Loucy (cell line): ENCODE measurements at regions not wholly inside any gene's neighbourhood (a gene's known extent, or its start where the extent isn't known, plus 50 kb on each side); places are given as distances from the start of the nearest gene placed in this dataset.
A peak's percentile ranks its signal among the peaks of the same experiment; 100 is the strongest.

Experiments used
- H2AFZ ChIP-seq: fragments of 200-600 bp; sonication (generic); 2 replicates; pipeline ENCODE4 v1.6.0; 2016; ENCODE audit warnings: antibody characterized with exemption, mild to moderate bottlenecking, low read length, moderate library complexity
- H3F3A ChIP-seq: fragments of 200-600 bp; 2 replicates; pipeline ENCODE4 v1.6.0; 2016; ENCODE audit warnings: antibody characterized with exemption, low read depth, mild to moderate bottlenecking
- H3K27me3 ChIP-seq: fragments of 200-600 bp; sonication (generic); 2 replicates; pipeline ENCODE4 v1.6.1; 2014; ENCODE audit warnings: low read length, mild to moderate bottlenecking; ENCODE audit not compliant: insufficient read depth, poor library complexity, severe bottlenecking
- H3K36me3 ChIP-seq: fragments of 200-600 bp; sonication (generic); 2 replicates; pipeline ENCODE4 v1.6.1; 2016; ENCODE audit warnings: low read length; ENCODE audit not compliant: insufficient read depth
- H3K4me1 ChIP-seq: fragments of 200-600 bp; sonication (generic); 2 replicates; pipeline ENCODE4 v1.5.1; 2014; ENCODE audit warnings: low read length, mild to moderate bottlenecking; ENCODE audit not compliant: insufficient read depth, poor library complexity, severe bottlenecking
- H3K4me2 ChIP-seq: fragments of 200-600 bp; sonication (generic); 2 replicates; pipeline ENCODE4 v1.6.0; 2014; ENCODE audit warnings: antibody characterized with exemption, low read length, low read depth, mild to moderate bottlenecking; ENCODE audit not compliant: poor library complexity, severe bottlenecking
- H3K4me3 ChIP-seq: fragments of 200-600 bp; sonication (generic); 2 replicates; pipeline ENCODE4 v1.5.1; 2014; ENCODE audit warnings: low read length, mild to moderate bottlenecking, mixed read lengths; ENCODE audit not compliant: poor library complexity, severe bottlenecking
- H3K79me2 ChIP-seq: fragments of 200-600 bp; sonication (generic); 2 replicates; pipeline ENCODE4 v1.6.1; 2014; ENCODE audit warnings: low read length; ENCODE audit not compliant: insufficient read depth
- H3K9ac ChIP-seq: fragments of 200-600 bp; sonication (generic); 2 replicates; pipeline ENCODE4 v1.6.0; 2014; ENCODE audit warnings: mild to moderate bottlenecking, low read depth, low read length, moderate library complexity; ENCODE audit not compliant: poor library complexity, severe bottlenecking
- H3K9me2 ChIP-seq: fragments of 200-600 bp; sonication (generic); replicated peaks from 2 replicates; pipeline ENCODE4 v1.6.1; 2016; ENCODE audit warnings: low read depth, low read length, mixed read lengths
- H3K9me3 ChIP-seq: fragments of 200-600 bp; sonication (generic); 2 replicates; pipeline ENCODE4 v1.6.1; 2014; ENCODE audit warnings: mild to moderate bottlenecking, antibody characterized with exemption, low read length, low read depth; ENCODE audit not compliant: insufficient read depth
- H4K20me1 ChIP-seq: fragments of 200-600 bp; sonication (generic); 2 replicates; pipeline ENCODE4 v1.6.0; 2014; ENCODE audit warnings: antibody characterized with exemption, low read length, mild to moderate bottlenecking; ENCODE audit not compliant: insufficient read depth, poor library complexity, severe bottlenecking
- EZH2phosphoT487 ChIP-seq: fragments of 200-600 bp; IDR thresholded peaks from 2 replicates; pipeline ENCODE4 v1.6.1; 2018; ENCODE audit warnings: antibody characterized with exemption, mild to moderate bottlenecking, moderate library complexity, borderline replicate concordance
- TF ChIP-seq, protein P1 (sequence below): fragments of 200-600 bp; sonication (generic); conservative IDR thresholded peaks from 2 replicates; pipeline ENCODE4 v1.5.1; 2014; ENCODE audit warnings: mild to moderate bottlenecking, antibody characterized with exemption, low read length

DNA sequence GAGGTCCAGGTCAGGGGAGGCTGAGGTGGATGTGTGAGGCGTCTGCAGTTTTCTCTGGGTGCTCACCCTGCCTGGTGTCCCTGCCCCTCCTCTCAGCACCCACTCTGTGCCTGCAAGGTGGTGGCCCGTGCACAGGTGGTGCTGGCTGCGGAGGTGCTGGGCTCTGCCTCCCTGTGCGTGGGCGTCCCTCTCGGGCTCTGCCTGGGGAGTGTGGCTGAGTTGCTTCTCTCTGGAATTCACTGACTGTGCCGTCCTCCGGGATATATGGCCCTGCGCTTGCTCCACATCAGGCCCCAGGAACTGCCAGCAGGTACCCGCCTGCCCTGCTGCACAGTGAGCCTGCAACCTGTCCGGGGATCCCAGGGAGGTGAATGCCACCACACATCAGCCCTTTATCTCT lies 379.1 kb downstream of the TMEM121 start:
- H2AFZ ChIP-seq: no peak overlapping the region
- no peaks in the 10 kb centered on the region for H3K27me3 ChIP-seq
- no peaks in the 10 kb centered on the region for H3F3A ChIP-seq
- H3K36me3 ChIP-seq: no peaks in the 10 kb centered on the region
- peaks cover 39% of the 10 kb centered on the region for H3K4me1 ChIP-seq
- H3K4me2 ChIP-seq: peak overlapping the region; percentile 16
- no peaks in the 10 kb centered on the region for H3K9me3 ChIP-seq
- H3K9ac ChIP-seq: no peak overlapping the region
- no peaks in the 10 kb centered on the region for H4K20me1 ChIP-seq
- H3K4me3 ChIP-seq: no peak overlapping the region
- H3K79me2 ChIP-seq: peaks cover 98% of the 10 kb centered on the region
- TF ChIP-seq, protein P1, sequence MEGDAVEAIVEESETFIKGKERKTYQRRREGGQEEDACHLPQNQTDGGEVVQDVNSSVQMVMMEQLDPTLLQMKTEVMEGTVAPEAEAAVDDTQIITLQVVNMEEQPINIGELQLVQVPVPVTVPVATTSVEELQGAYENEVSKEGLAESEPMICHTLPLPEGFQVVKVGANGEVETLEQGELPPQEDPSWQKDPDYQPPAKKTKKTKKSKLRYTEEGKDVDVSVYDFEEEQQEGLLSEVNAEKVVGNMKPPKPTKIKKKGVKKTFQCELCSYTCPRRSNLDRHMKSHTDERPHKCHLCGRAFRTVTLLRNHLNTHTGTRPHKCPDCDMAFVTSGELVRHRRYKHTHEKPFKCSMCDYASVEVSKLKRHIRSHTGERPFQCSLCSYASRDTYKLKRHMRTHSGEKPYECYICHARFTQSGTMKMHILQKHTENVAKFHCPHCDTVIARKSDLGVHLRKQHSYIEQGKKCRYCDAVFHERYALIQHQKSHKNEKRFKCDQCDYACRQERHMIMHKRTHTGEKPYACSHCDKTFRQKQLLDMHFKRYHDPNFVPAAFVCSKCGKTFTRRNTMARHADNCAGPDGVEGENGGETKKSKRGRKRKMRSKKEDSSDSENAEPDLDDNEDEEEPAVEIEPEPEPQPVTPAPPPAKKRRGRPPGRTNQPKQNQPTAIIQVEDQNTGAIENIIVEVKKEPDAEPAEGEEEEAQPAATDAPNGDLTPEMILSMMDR: no peak
- no peak for TF ChIP-seq EZH2phosphoT487
- H3K9me2 ChIP-seq: no peaks in the 10 kb centered on the region

DNA sequence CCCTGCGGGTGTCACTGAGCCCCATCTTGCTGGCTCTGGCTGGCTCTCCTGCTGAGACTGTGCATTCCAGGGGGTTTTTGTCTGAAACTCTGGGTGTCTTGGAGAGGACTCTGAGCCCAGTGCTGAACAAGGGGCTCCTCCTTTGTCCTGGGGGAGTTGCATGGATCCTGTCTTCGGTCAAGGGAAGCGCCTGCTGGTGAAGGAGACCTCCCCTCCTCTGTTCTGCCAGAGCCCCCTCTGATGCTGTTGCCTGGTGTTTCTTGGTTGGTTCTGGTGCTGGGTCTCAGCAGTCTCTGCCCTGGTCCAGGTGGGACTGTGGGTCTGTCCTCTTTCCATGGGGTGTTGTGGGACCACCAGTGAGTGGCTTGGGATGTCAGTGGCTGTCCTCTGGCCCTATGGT lies 380.9 kb downstream of the TMEM121 start:
- H2AFZ ChIP-seq: no peak overlapping the region
- H3K36me3 ChIP-seq: no peaks in the 10 kb centered on the region
- TF ChIP-seq, protein P1: no peak
- TF ChIP-seq EZH2phosphoT487: no peak
- H3K9ac ChIP-seq: peak overlapping the region; percentile 85
- H4K20me1 ChIP-seq: no peaks in the 10 kb centered on the region
- no peaks in the 10 kb centered on the region for H3K9me3 ChIP-seq
- no peaks in the 10 kb centered on the region for H3K9me2 ChIP-seq
- peaks cover 96% of the 10 kb centered on the region for H3K79me2 ChIP-seq
- H3K4me1 ChIP-seq: peaks cover 32% of the 10 kb centered on the region
- peak overlapping the region; percentile 85 for H3K4me2 ChIP-seq
- peak overlapping the region; percentile 74 for H3K4me3 ChIP-seq
- H3F3A ChIP-seq: no peaks in the 10 kb centered on the region
- no peaks in the 10 kb centered on the region for H3K27me3 ChIP-seq

DNA sequence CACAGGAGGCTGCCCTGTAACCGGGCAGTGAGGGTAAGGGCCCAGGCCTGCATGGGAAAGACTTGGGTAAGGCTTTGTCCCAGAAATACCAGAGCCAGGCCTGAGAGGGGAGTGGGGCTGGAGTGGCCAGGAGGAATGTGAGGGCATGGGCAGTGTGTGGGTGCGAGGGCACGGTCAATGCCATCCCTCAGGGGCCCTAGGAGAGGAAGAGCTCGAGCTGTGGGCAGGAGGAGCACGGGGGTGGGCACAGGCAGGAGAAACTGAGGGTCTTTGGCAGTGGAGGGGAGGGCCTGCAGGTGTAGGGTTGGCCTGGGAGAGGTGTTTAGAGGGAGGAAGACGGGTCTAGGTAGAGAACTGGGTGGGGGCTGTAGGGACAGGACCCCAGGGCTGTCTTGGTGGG lies 381.6 kb downstream of the TMEM121 start:
- H3K36me3 ChIP-seq: no peaks in the 10 kb centered on the region
- H3K4me3 ChIP-seq: peak overlapping the region; percentile 74
- peaks cover 96% of the 10 kb centered on the region for H3K79me2 ChIP-seq
- H3F3A ChIP-seq: no peaks in the 10 kb centered on the region
- H4K20me1 ChIP-seq: no peaks in the 10 kb centered on the region
- H3K4me2 ChIP-seq: peak overlapping the region; percentile 85
- TF ChIP-seq EZH2phosphoT487: no peak
- TF ChIP-seq, protein P1: no peak
- no peak overlapping the region for H2AFZ ChIP-seq
- no peaks in the 10 kb centered on the region for H3K9me3 ChIP-seq
- peaks cover 32% of the 10 kb centered on the region for H3K4me1 ChIP-seq
- H3K9ac ChIP-seq: peak overlapping the region; percentile 85
- H3K27me3 ChIP-seq: no peaks in the 10 kb centered on the region
- H3K9me2 ChIP-seq: no peaks in the 10 kb centered on the region
